ENCODE measurements at regions not wholly inside any gene's neighbourhood (a gene's known extent, or its start where the extent isn't known, plus 50 kb on each side); places are given as distances from the start of the nearest gene placed in this dataset.
A peak's percentile ranks its signal among the peaks of the same experiment; 100 is the strongest.

GRCh38 chr21:28789523-28789922 lies 203.2 kb downstream of the LTN1 start:
- H3K27ac ChIP-seq: no peak overlapping the region

GRCh38 chr21:28788030-28788429 lies 204.6 kb downstream of the LTN1 start:
- no peaks in the 10 kb centered on the region for H3K4me1 Mint-ChIP-seq
- no peaks in the 10 kb centered on the region for H3K27me3 Mint-ChIP-seq (ENCODE audit: insufficient read depth, low read depth)
- no peaks in the 10 kb centered on the region for H3K4me1 ChIP-seq
- no peaks in the 10 kb centered on the region for H3K36me3 ChIP-seq
- H3K79me2 ChIP-seq (ENCODE audit: low read depth): no peaks in the 10 kb centered on the region
- TF ChIP-seq EZH2phosphoT487 (IDR thresholded peaks at IDR 0.05): no peak
- TF ChIP-seq EZH2 (IDR thresholded peaks at IDR 0.05): no peak
- H3K9ac ChIP-seq: no peak overlapping the region
- H3K4me3 Mint-ChIP-seq: no peak overlapping the region
- H3K9me3 Mint-ChIP-seq: peaks cover 3% of the 10 kb centered on the region
- no peak overlapping the region for H3K27ac Mint-ChIP-seq
- no peaks in the 10 kb centered on the region for H4K20me1 ChIP-seq (ENCODE audit: low read depth)
- H3F3A ChIP-seq (ENCODE audit: low read depth): no peaks in the 10 kb centered on the region
- no peak overlapping the region for H2AFZ ChIP-seq (replicated peaks)
- H3K4me3 ChIP-seq: no peak overlapping the region
- H3K9me3 ChIP-seq (ENCODE audit: low read depth): no peaks in the 10 kb centered on the region
- no peaks in the 10 kb centered on the region for H3K36me3 Mint-ChIP-seq
- no peak overlapping the region for H3K27ac ChIP-seq
- H3K4me2 ChIP-seq: no peak overlapping the region
- no peak for DNase-seq (ENCODE audit: low spot score)
- no peaks in the 10 kb centered on the region for H3K27me3 ChIP-seq

More at GRCh38 chr21:28789523-28789922, 203.2 kb downstream of the LTN1 start:
- TF ChIP-seq EZH2 (IDR thresholded peaks at IDR 0.05): no peak
- TF ChIP-seq EZH2phosphoT487 (IDR thresholded peaks at IDR 0.05): no peak
- TF ChIP-seq CTCF (IDR thresholded peaks at IDR 0.05): no peak
- no peaks in the 10 kb centered on the region for H3K27me3 Mint-ChIP-seq (ENCODE audit: insufficient read depth, low read depth)
- Histone ChIP-seq H3F3A (ENCODE audit: low read depth) (no peaks in the 10 kb centered on the region), H3K4me1 (no peaks in the 10 kb centered on the region), H3K79me2 (ENCODE audit: low read depth) (no peaks in the 10 kb centered on the region), H3K36me3 (no peaks in the 10 kb centered on the region), H3K9ac (no peak overlapping the region), H3K27me3 (no peaks in the 10 kb centered on the region), H3K4me3 (no peak overlapping the region), H4K20me1 (ENCODE audit: low read depth) (no peaks in the 10 kb centered on the region), H3K9me3 (ENCODE audit: low read depth) (no peaks in the 10 kb centered on the region), H3K4me2 (no peak overlapping the region), H2AFZ (replicated peaks) (no peak overlapping the region)
- no peaks in the 10 kb centered on the region for H3K36me3 Mint-ChIP-seq
- H3K9me3 Mint-ChIP-seq: peaks cover 3% of the 10 kb centered on the region
- no peak overlapping the region for H3K27ac Mint-ChIP-seq
- H3K4me3 Mint-ChIP-seq: no peak overlapping the region
- H3K4me1 Mint-ChIP-seq: peaks cover under 1% of the 10 kb centered on the region
- DNase-seq (ENCODE audit: low spot score): no peak

- H3K4me1 ChIP-seq: no peaks in the 10 kb centered on the region
- Mint-ChIP-seq H3K27ac (no peak overlapping the region), H3K36me3 (no peaks in the 10 kb centered on the region), H3K9me3 (peaks cover 3% of the 10 kb centered on the region), H3K4me1 (no peaks in the 10 kb centered on the region), H3K4me3 (no peak overlapping the region), H3K27me3 (ENCODE audit: insufficient read depth, low read depth) (no peaks in the 10 kb centered on the region)
- no peak overlapping the region for H3K27ac ChIP-seq
- no peak overlapping the region for H3K4me3 ChIP-seq
- no peak overlapping the region for H2AFZ ChIP-seq (replicated peaks)
- TF ChIP-seq CTCF (IDR thresholded peaks at IDR 0.05) (no peak), EZH2phosphoT487 (IDR thresholded peaks at IDR 0.05) (no peak), EZH2 (IDR thresholded peaks at IDR 0.05) (no peak)
- H3K9ac ChIP-seq: no peak overlapping the region
- no peaks in the 10 kb centered on the region for H4K20me1 ChIP-seq (ENCODE audit: low read depth)
- H3F3A ChIP-seq (ENCODE audit: low read depth): no peaks in the 10 kb centered on the region
- H3K27me3 ChIP-seq: no peaks in the 10 kb centered on the region
- no peak overlapping the region for H3K4me2 ChIP-seq
- no peaks in the 10 kb centered on the region for H3K9me3 ChIP-seq (ENCODE audit: low read depth)
- DNase-seq (ENCODE audit: low spot score): no peak
- no peaks in the 10 kb centered on the region for H3K79me2 ChIP-seq (ENCODE audit: low read depth)
- no peaks in the 10 kb centered on the region for H3K36me3 ChIP-seq
Measured at GRCh38 chr21:28783641-28784185, 209.0 kb downstream of the LTN1 start.

GRCh38 chr21:28781602-28782276 lies 210.9 kb downstream of the LTN1 start:
- no peak overlapping the region for H3K27ac Mint-ChIP-seq
- DNase-seq (ENCODE audit: low spot score): peak; percentile 5
- no peak overlapping the region for H3K4me3 ChIP-seq
- H3K9ac ChIP-seq: no peak overlapping the region
- H3K27me3 Mint-ChIP-seq (ENCODE audit: insufficient read depth, low read depth): no peaks in the 10 kb centered on the region
- no peaks in the 10 kb centered on the region for H3K9me3 ChIP-seq (ENCODE audit: low read depth)
- no peak for TF ChIP-seq EZH2 (IDR thresholded peaks at IDR 0.05)
- peak; percentile 51 for TF ChIP-seq CTCF (IDR thresholded peaks at IDR 0.05)
- no peaks in the 10 kb centered on the region for H3K36me3 ChIP-seq
- no peaks in the 10 kb centered on the region for H3K4me1 ChIP-seq
- H3K27me3 ChIP-seq: no peaks in the 10 kb centered on the region
- H3K9me3 Mint-ChIP-seq: peaks cover 3% of the 10 kb centered on the region
- H2AFZ ChIP-seq (replicated peaks): no peak overlapping the region
- no peaks in the 10 kb centered on the region for H3F3A ChIP-seq (ENCODE audit: low read depth)
- no peaks in the 10 kb centered on the region for H3K79me2 ChIP-seq (ENCODE audit: low read depth)
- no peak overlapping the region for H3K4me3 Mint-ChIP-seq
- H3K4me1 Mint-ChIP-seq: no peaks in the 10 kb centered on the region
- H3K36me3 Mint-ChIP-seq: no peaks in the 10 kb centered on the region
- H3K4me2 ChIP-seq: no peak overlapping the region
- no peak overlapping the region for H3K27ac ChIP-seq
- H4K20me1 ChIP-seq (ENCODE audit: low read depth): no peaks in the 10 kb centered on the region
